Thyroid gland (tissue), 4 donors: ENCODE measurements at regions not wholly inside any gene's neighbourhood (a gene's known extent, or its start where the extent isn't known, plus 50 kb on each side); places are given as distances from the start of the nearest gene placed in this dataset.

Experiments
- DNase-seq, 2 donors: peaks; one replicate each; pipeline ENCODE4 v3.0.0-alpha.2; 2019
- H3K27ac ChIP-seq, 3 donors: fragments of 200-600 bp; sonication (generic); 1 replicate in 2 of 3; 2 replicates in 1 of 3; pipeline ENCODE4 v1.5.1; 2016 to 2019; ENCODE audit warnings: mild to moderate bottlenecking in 1 of 3, moderate library complexity in 1 of 3
- H3K27me3 ChIP-seq: fragments of 200-600 bp; sonication (generic); one replicate; pipeline ENCODE4 v1.5.1; 2019
- H3K36me3 ChIP-seq, 2 donors: fragments of 200-600 bp; sonication (generic); one replicate each; pipeline ENCODE4 v1.5.1; 2016 to 2019
- H3K4me1 ChIP-seq, 2 donors: fragments of 200-600 bp; sonication (generic); one replicate each; pipeline ENCODE4 v1.5.1; 2017 to 2019
- H3K4me3 ChIP-seq, 3 donors: fragments of 200-600 bp; sonication (generic); replicated peaks in 1 of 3; 1 replicate in 2 of 3; 2 replicates in 1 of 3; pipeline ENCODE4 v1.5.1; 2016; ENCODE audit warnings: mild to moderate bottlenecking in 1 of 3
- H3K9me3 ChIP-seq: fragments of 200-600 bp; sonication (generic); one replicate; pipeline ENCODE4 v1.5.1; 2017
- CTCF ChIP-seq, 6 experiments: fragments of 200-600 bp in 3 of 6; fragments of 450-650 bp in 3 of 6; sonication (generic) in 3 of 6; IDR thresholded peaks; one replicate each; pipeline ENCODE4 v1.5.1; 2016 to 2019; ENCODE audit warnings: antibody characterized with exemption in 6 of 6, mild to moderate bottlenecking in 2 of 6, inconsistent platforms in 1 of 6, moderate library complexity in 1 of 6
- POLR2A ChIP-seq, 2 donors: fragments of 450-650 bp; IDR thresholded peaks; one replicate each; pipeline ENCODE4 v1.6.1; 2017; ENCODE audit warnings: antibody characterized with exemption in 2 of 2, mild to moderate bottlenecking in 2 of 2, moderate library complexity in 1 of 2
- WGBS, 2 donors: methylation state at CpG; one replicate each; pipeline ENCODE4 v1.1.5; 2017; 5-methylcytosine and 5-hydroxymethylcytosine counted together
- intact Hi-C: fragments of 100-400 bp; cut with DNase I; formaldehyde crosslinking; loops from one replicate; pipeline ENCODE4 v1.15.1; 2023

GRCh38 chr4:111802191-111802590 is 343.1 kb upstream of the FAM241A start:
- H3K4me3 ChIP-seq: no peak overlapping the region
- intact Hi-C loops: no loop called here
- no peaks in the 10 kb centered on the region for H3K36me3 ChIP-seq
- no peaks in the 10 kb centered on the region for H3K9me3 ChIP-seq
- 80 to 83% methylated on average over 3 of the region's 3 CpGs for WGBS, 2 donors
- TF ChIP-seq POLR2A (IDR thresholded peaks at IDR 0.05) (no peak), CTCF (IDR thresholded peaks at IDR 0.05) (no peak)
- no peak for DNase-seq
- no peaks in the 10 kb centered on the region for H3K27me3 ChIP-seq
- H3K4me1 ChIP-seq: no peaks in the 10 kb centered on the region
- H3K27ac ChIP-seq: no peak overlapping the region

- H3K27ac ChIP-seq: no peak overlapping the region
- whole genome bisulfite sequencing, 2 donors: 57 to 71% methylated on average over 5 of the region's 5 CpGs
Observed at GRCh38 chr4:111806331-111806730, 338.9 kb upstream of the FAM241A start.

DNA sequence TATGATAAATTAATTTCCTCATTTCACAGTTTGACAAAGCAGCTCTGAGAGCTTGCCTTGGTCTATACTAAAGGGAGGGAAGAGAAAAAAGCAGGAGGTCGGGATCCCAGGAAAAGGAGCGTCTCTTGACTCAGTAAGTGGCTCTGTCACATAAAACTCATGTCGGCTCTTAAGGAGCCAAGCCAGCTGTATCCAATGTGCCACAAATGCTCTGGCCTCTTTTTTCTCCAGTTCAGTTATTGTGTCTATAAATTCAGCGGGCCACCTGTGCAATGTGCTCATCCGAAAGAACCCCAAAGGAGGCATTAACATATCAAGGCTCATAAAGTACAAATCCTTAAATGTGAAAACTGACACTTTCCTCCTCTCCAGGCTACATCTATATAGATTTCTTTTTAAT is 337.7 kb upstream of the FAM241A start:
- H3K9me3 ChIP-seq: no peaks in the 10 kb centered on the region
- no peak overlapping the region for H3K27ac ChIP-seq
- no peak for DNase-seq
- TF ChIP-seq CTCF (IDR thresholded peaks at IDR 0.05) (no peak), POLR2A (IDR thresholded peaks at IDR 0.05) (no peak)
- H3K4me1 ChIP-seq: no peaks in the 10 kb centered on the region
- no peaks in the 10 kb centered on the region for H3K36me3 ChIP-seq
- intact Hi-C loops: no loop called here
- no peak overlapping the region for H3K4me3 ChIP-seq
- no peaks in the 10 kb centered on the region for H3K27me3 ChIP-seq
- 52 to 56% methylated on average over 5 of the region's 5 CpGs for WGBS, 2 donors

More at GRCh38 chr4:111806331-111806730, 338.9 kb upstream of the FAM241A start:
- no peaks in the 10 kb centered on the region for H3K9me3 ChIP-seq
- no peak for DNase-seq
- H3K27me3 ChIP-seq: no peaks in the 10 kb centered on the region
- TF ChIP-seq CTCF (IDR thresholded peaks at IDR 0.05) (no peak), POLR2A (IDR thresholded peaks at IDR 0.05) (no peak)
- H3K4me3 ChIP-seq: no peak overlapping the region
- intact Hi-C loops: no loop called here
- no peaks in the 10 kb centered on the region for H3K4me1 ChIP-seq
- H3K36me3 ChIP-seq: no peaks in the 10 kb centered on the region

DNA sequence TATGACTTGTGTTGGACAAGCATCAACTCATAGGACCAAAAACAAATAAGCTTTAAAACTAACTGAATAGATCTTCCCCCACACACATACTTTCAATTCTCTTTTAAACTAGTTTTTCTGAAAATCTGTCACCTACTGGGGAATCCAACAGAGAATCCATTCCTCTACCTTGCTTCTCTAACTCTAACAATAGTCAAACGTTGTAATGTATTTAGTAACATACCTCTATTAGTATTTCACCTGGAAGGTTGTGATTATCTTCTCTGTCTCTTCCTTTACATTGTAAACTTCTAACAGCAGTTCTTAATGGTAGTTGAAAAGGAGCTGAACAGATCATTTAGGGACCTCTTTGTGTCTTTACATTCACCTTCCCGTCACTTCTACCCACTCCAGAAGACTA is 337.1 kb upstream of the FAM241A start:
- TF ChIP-seq POLR2A (IDR thresholded peaks at IDR 0.05) (no peak), CTCF (IDR thresholded peaks at IDR 0.05) (no peak)

DNA sequence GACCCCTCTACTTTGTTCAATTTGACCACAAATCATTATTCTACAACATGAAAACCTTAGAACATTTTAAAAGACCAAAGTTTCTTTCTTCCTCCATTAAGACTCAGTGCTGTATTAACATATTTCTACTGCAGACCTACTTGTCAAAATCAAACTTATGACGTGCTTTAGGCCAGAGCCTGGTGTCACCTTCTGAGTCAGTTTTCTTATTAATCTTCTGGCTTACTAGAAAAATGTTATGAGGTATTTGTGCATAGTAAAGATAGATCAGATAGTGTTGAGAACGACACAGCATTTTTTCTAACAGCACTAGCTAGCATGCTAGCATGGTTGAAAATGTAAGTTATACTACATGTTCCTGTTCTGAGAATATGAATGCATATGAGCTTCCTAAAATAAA is 333.6 kb upstream of the FAM241A start:
- Histone ChIP-seq H3K27ac (no peak overlapping the region), H3K9me3 (no peaks in the 10 kb centered on the region), H3K36me3 (no peaks in the 10 kb centered on the region), H3K4me3 (no peak overlapping the region), H3K4me1 (no peaks in the 10 kb centered on the region), H3K27me3 (no peaks in the 10 kb centered on the region)
- no peak for DNase-seq
- intact Hi-C loops: no loop called here
- WGBS, 2 donors: 81 to 83% methylated on average over 2 of the region's 2 CpGs
- no peak for TF ChIP-seq CTCF (IDR thresholded peaks at IDR 0.05)
- TF ChIP-seq POLR2A (IDR thresholded peaks at IDR 0.05): no peak

More for the DNA sequence above, 337.1 kb upstream of the FAM241A start:
- no peak for DNase-seq
- Histone ChIP-seq H3K36me3 (no peaks in the 10 kb centered on the region), H3K9me3 (no peaks in the 10 kb centered on the region), H3K4me1 (no peaks in the 10 kb centered on the region), H3K4me3 (no peak overlapping the region), H3K27ac (no peak overlapping the region), H3K27me3 (no peaks in the 10 kb centered on the region)
- WGBS, 2 donors: 34 to 36% methylated on average over 2 of the region's 2 CpGs
- intact Hi-C loops: no loop called here
